A673 (cell line): ENCODE measurements at regions not wholly inside any gene's neighbourhood (a gene's known extent, or its start where the extent isn't known, plus 50 kb on each side); places are given as distances from the start of the nearest gene placed in this dataset.

ENCODE experiments used
- BruUV-seq: library from RNA; stranded (reverse); fragments of 400-500 nt; replicated peaks from 2 replicates; lab custom pipeline; 2021; lab: Mats Ljungman, UMichigan
- CTCF ChIA-PET: fragments of 300-600 bp; sonication (Branson Sonifier 250); formaldehyde crosslinking; loops from one replicate; lab custom pipeline; 2022; ENCODE audit warnings: antibody characterized with exemption; lab: Charles Lee
- POLR2A ChIA-PET: fragments of 300-600 bp; sonication (Branson Sonifier 250); formaldehyde crosslinking; loops from one replicate; lab custom pipeline; 2022; ENCODE audit warnings: antibody characterized with exemption; ENCODE audit not compliant: low non-redundant PET; lab: Charles Lee
- DNase-seq: peaks from one replicate; pipeline ENCODE4 v3.0.0-alpha.2; 2015; ENCODE audit warnings: low spot score
- H3K27ac ChIP-seq: fragments of 200-600 bp; sonication (generic); 2 replicates; pipeline ENCODE4 v1.5.1; 2016; ENCODE audit warnings: mixed run types, low read depth, mild to moderate bottlenecking, mixed read lengths, antibody characterized with exemption, low read length; ENCODE audit not compliant: poor library complexity, severe bottlenecking
- H3K27me3 ChIP-seq: fragments of 200-600 bp; sonication (generic); replicated peaks from 2 replicates; pipeline ENCODE4 v1.6.1; 2017; ENCODE audit warnings: mixed run types, low read depth, mild to moderate bottlenecking, mixed read lengths, antibody characterized with exemption, low read length; ENCODE audit not compliant: insufficient read depth, poor library complexity
- H3K36me3 ChIP-seq: fragments of 200-600 bp; sonication (generic); 2 replicates; pipeline ENCODE4 v1.6.1; 2016; ENCODE audit warnings: mixed run types, mild to moderate bottlenecking, mixed read lengths, antibody characterized with exemption, low read length; ENCODE audit not compliant: insufficient read depth, poor library complexity, severe bottlenecking
- H3K4me1 ChIP-seq: fragments of 200-600 bp; sonication (generic); 2 replicates; pipeline ENCODE4 v1.6.1; 2017; ENCODE audit warnings: mixed run types, mild to moderate bottlenecking, mixed read lengths, antibody characterized with exemption, low read length; ENCODE audit not compliant: insufficient read depth, poor library complexity, severe bottlenecking
- H3K4me3 ChIP-seq: fragments of 200-600 bp; sonication (generic); 2 replicates; pipeline ENCODE4 v1.5.1; 2016; ENCODE audit warnings: low read depth, mixed run types, mild to moderate bottlenecking, mixed read lengths, low read length; ENCODE audit not compliant: poor library complexity, severe bottlenecking
- H3K9me3 ChIP-seq: fragments of 200-600 bp; sonication (generic); 2 replicates; pipeline ENCODE4 v1.6.1; 2016; ENCODE audit warnings: mixed run types, low read depth, mild to moderate bottlenecking, mixed read lengths, antibody characterized with exemption, low read length; ENCODE audit not compliant: poor library complexity, severe bottlenecking
- CTCF ChIP-seq: fragments of 300-800, 200-600 bp; sonication (generic); conservative IDR thresholded peaks from 2 replicates; pipeline ENCODE4 v1.5.1; 2017; ENCODE audit warnings: low read depth, mild to moderate bottlenecking, antibody characterized with exemption, low read length, moderate library complexity, mixed read lengths
- EZH2 ChIP-seq: fragments of 200-600 bp; sonication (generic); IDR thresholded peaks from 2 replicates; pipeline ENCODE4 v1.6.1; 2017; ENCODE audit warnings: borderline replicate concordance, low read depth, mild to moderate bottlenecking, mixed read lengths, antibody characterized with exemption, low read length; ENCODE audit not compliant: poor library complexity, severe bottlenecking
- intact Hi-C: fragments of 100-400 bp; cut with micrococcal nuclease; formaldehyde crosslinking; loops from one replicate; pipeline ENCODE4 v1.10.0; 2022; ENCODE audit not compliant: unreplicated experiment

GRCh38 chr10:31698181-31698830 is 230.3 kb downstream of the ARHGAP12 start:
- Histone ChIP-seq H3K9me3 (no peaks in the 10 kb centered on the region), H3K36me3 (no peaks in the 10 kb centered on the region), H3K4me1 (no peaks in the 10 kb centered on the region), H3K27me3 (no peaks in the 10 kb centered on the region), H3K4me3 (no peak overlapping the region), H3K27ac (no peak overlapping the region)
- no peak for TF ChIP-seq CTCF
- TF ChIP-seq EZH2: no peak
- BruUV-seq: no TSS peak
- POLR2A ChIA-PET: no interaction called here
- DNase-seq: no peak
- intact Hi-C loops: no loop called here
- CTCF ChIA-PET: no interaction called here

GRCh38 chr10:31697271-31698180 is 231.1 kb downstream of the ARHGAP12 start:
- DNase-seq: no peak
- no peaks in the 10 kb centered on the region for H3K4me1 ChIP-seq
- ChIA-PET CTCF (no interaction called here), POLR2A (no interaction called here)
- no peak overlapping the region for H3K27ac ChIP-seq
- TF ChIP-seq EZH2 (no peak), CTCF (no peak)
- no peaks in the 10 kb centered on the region for H3K27me3 ChIP-seq
- BruUV-seq: no TSS peak
- H3K4me3 ChIP-seq: no peak overlapping the region
- H3K9me3 ChIP-seq: no peaks in the 10 kb centered on the region
- intact Hi-C loops: no loop called here
- H3K36me3 ChIP-seq: no peaks in the 10 kb centered on the region

DNA sequence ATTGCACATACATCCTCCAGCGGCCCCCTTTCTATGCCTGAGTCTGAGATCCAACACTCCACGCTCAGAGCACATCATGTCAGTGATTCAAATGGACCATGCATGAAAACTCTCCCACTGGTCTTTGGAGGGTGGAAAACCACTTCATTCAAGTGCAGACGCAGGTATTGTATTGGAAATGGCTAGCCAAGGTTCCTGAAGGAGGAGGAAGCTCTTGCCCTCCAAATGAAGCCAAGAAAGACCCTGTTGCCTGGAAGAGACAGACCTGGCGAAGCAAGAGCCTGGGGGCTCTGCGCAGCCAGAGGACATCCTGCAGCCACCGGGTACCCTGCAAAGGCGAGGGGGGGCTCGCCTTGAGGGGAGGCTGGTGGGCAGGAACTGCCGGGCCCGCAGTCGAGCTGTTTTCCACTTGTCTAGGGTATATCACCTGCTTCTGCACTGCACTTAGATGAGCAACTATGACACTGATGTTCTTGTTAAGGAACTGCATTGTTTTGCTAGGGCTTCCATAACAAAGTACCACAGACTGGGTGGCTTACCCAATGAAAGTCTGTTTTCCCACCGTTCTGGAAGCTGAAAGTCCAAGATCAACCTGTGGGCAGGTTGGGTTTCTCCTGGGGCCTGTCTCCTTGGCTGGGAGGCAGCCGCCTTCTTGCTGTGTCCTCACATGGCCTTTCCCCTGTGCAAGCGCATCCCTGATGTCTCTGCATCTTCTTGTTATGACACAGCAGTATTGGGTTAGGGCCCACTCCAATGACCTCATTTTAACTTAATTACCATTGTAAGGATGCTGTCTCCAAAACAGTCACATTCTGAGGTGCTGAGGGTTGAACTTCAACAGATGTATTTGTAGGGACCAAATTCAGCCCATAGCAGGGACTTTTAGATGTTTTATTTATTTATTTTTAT is 233.4 kb downstream of the ARHGAP12 start:
- TF ChIP-seq EZH2: no peak
- Histone ChIP-seq H3K27me3 (no peaks in the 10 kb centered on the region), H3K27ac (no peak overlapping the region), H3K9me3 (no peaks in the 10 kb centered on the region), H3K4me3 (no peak overlapping the region), H3K4me1 (no peaks in the 10 kb centered on the region), H3K36me3 (no peaks in the 10 kb centered on the region)
- no peak for DNase-seq
- CTCF ChIA-PET: no interaction called here
- POLR2A ChIA-PET: no interaction called here
- BruUV-seq: no TSS peak
- intact Hi-C loops: no loop called here
